Smooth muscle cell of the brain vasculature (primary cell): ENCODE measurements at regions not wholly inside any gene's neighbourhood (a gene's known extent, or its start where the extent isn't known, plus 50 kb on each side); places are given as distances from the start of the nearest gene placed in this dataset.

Experiments used
- DNase-seq: peaks from one replicate; pipeline ENCODE4 v3.0.0-alpha.2; 2012; ENCODE audit warnings: low read depth, low spot score

GRCh38 chr5:166994226-166994625 lies 1297.2 kb upstream of the WWC1 start:
- DNase-seq, result no peak

GRCh38 chr5:167001246-167001645 lies 1290.2 kb upstream of the WWC1 start:
- no peak for DNase-seq

GRCh38 chr5:167008705-167009104 lies 1282.7 kb upstream of the WWC1 start:
- DNase-seq, result no peak

GRCh38 chr5:167011196-167011595 lies 1280.2 kb upstream of the WWC1 start:
- DNase-seq, result no peak

- no peak for DNase-seq
Measured at GRCh38 chr5:167012123-167013034, 1279.1 kb upstream of the WWC1 start.

- no peak for DNase-seq
Measured at GRCh38 chr5:167014401-167015056, 1276.9 kb upstream of the WWC1 start.

GRCh38 chr5:167020418-167020817 lies 1271.0 kb upstream of the WWC1 start:
- no peak for DNase-seq

- no peak for DNase-seq
Measured at GRCh38 chr5:167029488-167029887, 1262.0 kb upstream of the WWC1 start.

- DNase-seq, result no peak
Measured at GRCh38 chr5:167030500-167031120, 1260.8 kb upstream of the WWC1 start.

GRCh38 chr5:167036585-167036984 lies 1254.9 kb upstream of the WWC1 start:
- no peak for DNase-seq

- no peak for DNase-seq
Measured at GRCh38 chr5:167049043-167049663, 1242.3 kb upstream of the WWC1 start.

- DNase-seq, result no peak
Measured at GRCh38 chr5:167049771-167050567, 1241.5 kb upstream of the WWC1 start.

GRCh38 chr5:167050568-167051401 lies 1240.7 kb upstream of the WWC1 start:
- no peak for DNase-seq

- DNase-seq, result no peak
Measured at GRCh38 chr5:167051402-167051768, 1240.1 kb upstream of the WWC1 start.

- no peak for DNase-seq
Measured at GRCh38 chr5:167052791-167053190, 1238.7 kb upstream of the WWC1 start.

- no peak for DNase-seq
Measured at GRCh38 chr5:167057665-167058064, 1233.8 kb upstream of the WWC1 start.

- no peak for DNase-seq
Measured at GRCh38 chr5:167061695-167062094, 1229.8 kb upstream of the WWC1 start.

GRCh38 chr5:167063116-167063515 lies 1228.3 kb upstream of the WWC1 start:
- no peak for DNase-seq

- DNase-seq, result no peak
Measured at GRCh38 chr5:167063788-167064187, 1227.7 kb upstream of the WWC1 start.

GRCh38 chr5:167064198-167064776 lies 1227.2 kb upstream of the WWC1 start:
- DNase-seq, result no peak
